ENCODE measurements at regions not wholly inside any gene's neighbourhood (a gene's known extent, or its start where the extent isn't known, plus 50 kb on each side); places are given as distances from the start of the nearest gene placed in this dataset.
A peak's percentile ranks its signal among the peaks of the same experiment; 100 is the strongest.

GRCh38 chr22:48585916-48586798, 1241.5 kb downstream of the BRD1 start:
- DNase-seq, result no peak

- no peak for DNase-seq
Observed at GRCh38 chr22:48584170-48584569, 1243.5 kb downstream of the BRD1 start.

- DNase-seq, result no peak
Observed at GRCh38 chr22:48581796-48582469, 1245.7 kb downstream of the BRD1 start.

GRCh38 chr22:48581205-48581766, 1246.4 kb downstream of the BRD1 start:
- no peak for DNase-seq

- DNase-seq, result no peak
Observed at GRCh38 chr22:48580481-48580970, 1247.1 kb downstream of the BRD1 start.

GRCh38 chr22:48579928-48580309, 1247.8 kb downstream of the BRD1 start:
- no peak for DNase-seq

GRCh38 chr22:48579043-48579927, 1248.4 kb downstream of the BRD1 start:
- no peak for DNase-seq

- no peak for DNase-seq
Observed at GRCh38 chr22:48578138-48579042, 1249.3 kb downstream of the BRD1 start.

- no peak for DNase-seq
Observed at GRCh38 chr22:48577691-48578090, 1250.0 kb downstream of the BRD1 start.

- no peak for DNase-seq
Observed at GRCh38 chr22:48577014-48577690, 1250.5 kb downstream of the BRD1 start.

- peak; percentile 21 for DNase-seq
Observed at GRCh38 chr22:48576333-48577013, 1251.2 kb downstream of the BRD1 start.

- no peak for DNase-seq
Observed at GRCh38 chr22:48575618-48576332, 1251.9 kb downstream of the BRD1 start.

- peak; percentile 61 for DNase-seq
Observed at GRCh38 chr22:48574776-48575617, 1252.7 kb downstream of the BRD1 start.

GRCh38 chr22:48573766-48574165, 1253.9 kb downstream of the BRD1 start:
- no peak for DNase-seq

- no peak for DNase-seq
Observed at GRCh38 chr22:48572951-48573350, 1254.7 kb downstream of the BRD1 start.

- no peak for DNase-seq
Observed at GRCh38 chr22:48570912-48571311, 1256.8 kb downstream of the BRD1 start.

GRCh38 chr22:48569476-48570233, 1258.0 kb downstream of the BRD1 start:
- DNase-seq, result no peak
